H4 (cell line): ENCODE measurements at regions not wholly inside any gene's neighbourhood (a gene's known extent, or its start where the extent isn't known, plus 50 kb on each side); places are given as distances from the start of the nearest gene placed in this dataset.

Experiments used
- DNase-seq: peaks from one replicate; pipeline ENCODE4 v3.0.0-alpha.2; 2015; ENCODE audit warnings: low spot score

DNA sequence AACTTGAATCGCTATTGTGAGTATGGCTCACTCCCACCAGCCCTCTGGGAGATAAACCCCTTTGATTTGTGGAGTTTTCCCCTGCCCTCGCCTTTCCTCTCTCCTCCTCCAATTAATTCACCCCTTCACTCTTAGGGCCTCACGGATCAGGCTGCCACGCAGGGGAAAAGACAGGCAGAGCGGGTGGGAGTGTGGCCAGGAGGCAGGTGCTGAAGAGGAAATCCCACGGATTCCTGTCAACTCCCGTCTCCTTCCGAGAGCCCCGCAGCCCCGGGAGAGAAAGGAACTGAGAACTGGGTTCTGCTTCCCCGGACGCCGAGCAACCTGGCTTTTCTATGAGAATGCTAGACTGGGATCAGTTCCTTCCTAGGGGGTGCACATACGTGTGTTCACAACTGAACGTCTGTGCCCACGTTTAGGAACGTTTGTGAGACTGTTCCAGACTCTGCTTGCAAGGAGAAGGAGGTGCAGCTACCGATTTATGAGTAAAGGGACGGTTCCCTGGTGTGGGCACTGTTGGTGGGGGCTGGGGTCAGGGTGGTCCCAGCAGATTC, 314.5 kb upstream of the TLE4 start:
- DNase-seq, result no peak

DNA sequence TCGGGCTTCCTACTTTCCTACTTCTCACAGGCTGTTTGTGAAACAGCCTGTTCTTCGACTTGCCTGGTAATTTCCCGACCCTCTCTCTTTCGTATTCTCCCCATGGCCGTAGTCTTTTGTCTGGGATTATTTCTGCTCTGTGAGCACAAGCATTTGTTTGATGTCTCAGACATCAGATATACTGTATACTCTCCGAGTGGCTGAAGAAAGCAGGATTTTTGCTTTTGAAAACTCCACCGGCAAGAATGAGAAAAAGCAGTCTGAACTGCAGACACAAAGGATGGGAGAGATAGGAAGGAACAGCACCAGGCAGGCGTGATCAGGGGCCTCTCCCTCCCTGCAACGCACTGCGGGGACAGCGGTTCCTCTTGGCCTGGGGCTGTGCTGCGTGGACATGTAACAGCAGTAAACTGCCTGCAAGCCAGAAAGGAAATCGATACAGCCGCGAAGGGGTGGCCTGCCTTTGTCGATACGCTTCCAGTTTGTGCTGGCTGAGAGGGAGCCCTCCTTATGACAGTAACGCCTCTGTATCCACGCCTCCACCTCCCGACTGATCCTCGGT, 313.9 kb upstream of the TLE4 start:
- no peak for DNase-seq

DNA sequence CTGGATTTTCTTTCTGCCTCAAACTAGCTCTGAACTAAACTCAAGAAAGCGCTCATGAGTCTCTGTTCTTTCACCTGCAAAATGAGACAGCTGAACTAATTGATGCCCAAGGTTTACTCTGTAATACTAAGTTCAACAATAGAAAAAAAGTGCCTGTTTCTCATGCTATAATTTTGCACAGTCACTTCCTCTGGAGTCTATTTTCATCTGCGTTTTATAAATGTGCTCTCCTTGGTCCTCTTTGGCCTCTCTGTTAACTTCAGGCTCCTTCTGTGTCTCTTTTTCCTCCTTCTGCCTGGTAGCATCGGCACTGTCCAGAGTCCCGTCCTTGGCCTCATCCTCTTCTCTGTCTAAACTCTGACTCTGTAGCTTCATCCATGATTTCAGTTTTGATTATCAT, 311.9 kb upstream of the TLE4 start:
- no peak for DNase-seq

DNA sequence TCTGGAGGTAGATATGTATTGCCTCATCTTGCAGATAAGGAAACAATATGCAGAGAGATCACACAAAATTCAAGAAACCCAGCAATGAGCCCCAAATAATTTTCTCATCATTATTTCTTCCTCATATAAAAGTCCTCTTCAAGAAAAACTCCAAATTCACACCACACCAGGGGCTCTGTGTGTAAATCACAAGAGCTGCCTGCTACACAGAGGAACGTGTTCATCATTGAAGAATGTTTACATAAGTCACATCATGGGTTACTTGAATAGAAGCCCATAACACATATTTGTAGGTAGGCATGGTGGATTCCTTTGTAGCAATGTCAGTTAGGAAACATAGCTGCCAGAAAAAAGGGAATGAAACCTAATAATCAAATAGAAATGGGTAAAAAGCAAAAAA, 308.1 kb upstream of the TLE4 start:
- no peak for DNase-seq

DNA sequence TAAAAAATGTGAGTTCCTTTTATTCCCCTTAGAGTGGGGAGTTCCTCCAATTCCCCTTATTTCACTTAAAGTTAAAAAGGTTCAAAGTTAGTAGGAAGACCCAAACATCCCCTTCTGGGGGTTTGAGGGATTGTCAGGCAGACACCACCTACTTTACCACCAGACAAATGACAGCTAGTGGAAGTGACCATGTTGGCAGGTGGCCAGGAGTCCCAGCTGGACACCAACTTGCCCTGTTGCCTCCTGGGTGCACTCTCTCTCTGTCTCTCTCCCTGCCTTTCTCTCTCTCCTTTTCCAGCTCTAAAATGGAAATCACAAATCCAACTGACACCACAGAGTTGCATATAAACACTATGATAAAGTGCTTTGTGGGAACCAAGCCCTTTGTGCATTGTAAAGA, 307.7 kb upstream of the TLE4 start:
- DNase-seq, result peak; percentile 37

DNA sequence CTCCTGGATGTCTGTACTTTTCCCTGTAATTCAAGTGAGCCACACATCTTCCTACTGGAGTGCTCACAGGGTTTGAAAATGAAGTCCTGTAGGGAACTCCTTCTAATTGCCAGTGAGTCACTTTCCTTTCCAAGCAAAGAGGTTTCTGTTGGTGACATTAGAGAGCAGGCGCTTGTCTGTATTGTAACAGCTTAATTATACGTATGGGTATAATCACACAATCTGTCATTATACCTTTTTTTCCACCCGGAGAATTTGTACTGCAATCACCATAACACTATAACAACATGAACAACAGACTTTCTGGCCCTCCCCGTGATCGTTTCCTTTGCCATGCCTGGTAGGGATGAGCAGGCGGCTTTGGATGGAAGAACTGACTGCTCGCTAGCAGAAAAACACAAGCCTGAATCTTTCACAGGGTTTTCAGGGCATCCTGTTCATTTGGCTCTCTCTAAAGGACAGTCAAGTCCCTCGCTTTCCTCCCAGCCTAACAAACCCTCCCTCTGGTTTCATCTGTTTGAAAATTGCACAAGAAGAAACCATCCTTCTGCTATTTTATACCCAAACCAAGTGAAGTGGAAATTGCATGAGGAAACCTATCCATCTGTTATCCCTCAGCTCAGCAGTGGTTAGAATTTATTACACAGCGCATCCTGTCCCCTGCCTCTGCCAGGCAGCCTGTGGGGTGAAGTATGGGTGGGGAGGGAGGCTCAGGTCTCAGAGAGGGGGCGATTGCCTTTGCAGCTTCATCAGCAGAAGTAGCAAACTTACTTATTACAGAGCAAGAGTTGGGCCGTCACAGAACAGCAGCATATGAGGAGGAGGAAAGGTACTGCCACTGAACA, 307.0 kb upstream of the TLE4 start:
- DNase-seq, result peak; percentile 9

DNA sequence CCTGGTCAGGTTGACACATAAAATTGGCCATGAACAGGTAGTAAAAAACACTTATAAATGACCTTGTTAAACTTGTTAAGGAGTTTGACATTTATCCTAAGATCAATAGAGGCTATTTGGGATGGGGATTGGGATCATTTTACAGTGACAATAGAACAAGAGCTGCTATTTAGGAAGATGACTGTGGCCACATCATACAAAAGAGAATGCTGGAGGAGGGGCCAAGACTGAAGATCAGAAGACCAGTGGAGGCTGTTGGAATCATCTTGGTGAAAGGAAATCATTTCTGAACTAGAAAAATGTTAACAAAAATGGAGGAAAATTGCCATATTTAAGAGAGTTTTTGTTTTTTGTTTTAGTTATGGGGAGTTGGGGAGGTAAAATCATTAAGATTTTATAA, 304.8 kb upstream of the TLE4 start:
- DNase-seq, result no peak

DNA sequence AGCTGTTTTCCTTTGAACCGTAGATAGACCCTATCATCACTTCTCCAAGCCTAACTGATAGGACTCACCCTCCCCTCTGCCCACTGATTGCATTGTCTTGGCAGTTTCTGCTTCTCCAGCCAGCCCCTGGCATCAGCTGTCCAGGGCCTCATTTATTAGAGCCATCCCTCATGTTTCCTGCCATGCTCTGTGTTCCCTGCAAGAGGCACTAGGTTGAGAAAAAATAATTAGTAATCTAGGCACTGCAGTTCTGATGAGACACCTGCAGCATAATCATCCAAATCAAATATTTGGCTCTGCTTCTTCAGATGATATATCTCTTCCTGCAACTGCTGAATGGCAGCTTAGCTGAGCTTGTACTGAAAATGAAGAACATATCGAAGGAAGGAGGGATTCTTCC, 303.0 kb upstream of the TLE4 start:
- no peak for DNase-seq

DNA sequence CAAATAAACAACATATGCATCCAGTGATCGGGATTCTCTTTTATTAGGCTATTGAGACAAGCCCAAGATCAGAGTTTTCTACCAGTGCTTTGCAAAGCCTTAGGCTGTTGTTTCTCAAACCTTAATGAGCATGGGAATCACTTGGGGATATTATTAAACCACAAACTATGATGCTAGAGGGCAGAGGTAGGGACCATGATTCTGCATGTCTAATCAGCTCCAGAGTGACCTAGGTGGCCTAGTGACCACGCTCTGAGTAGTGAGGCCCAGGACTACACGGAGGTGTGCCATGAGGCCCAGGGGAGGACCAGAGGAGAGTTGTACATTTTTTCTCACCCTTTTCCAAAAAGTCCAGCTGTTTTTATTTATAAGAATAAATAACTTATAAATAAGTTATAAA, 298.5 kb upstream of the TLE4 start:
- DNase-seq, result no peak

DNA sequence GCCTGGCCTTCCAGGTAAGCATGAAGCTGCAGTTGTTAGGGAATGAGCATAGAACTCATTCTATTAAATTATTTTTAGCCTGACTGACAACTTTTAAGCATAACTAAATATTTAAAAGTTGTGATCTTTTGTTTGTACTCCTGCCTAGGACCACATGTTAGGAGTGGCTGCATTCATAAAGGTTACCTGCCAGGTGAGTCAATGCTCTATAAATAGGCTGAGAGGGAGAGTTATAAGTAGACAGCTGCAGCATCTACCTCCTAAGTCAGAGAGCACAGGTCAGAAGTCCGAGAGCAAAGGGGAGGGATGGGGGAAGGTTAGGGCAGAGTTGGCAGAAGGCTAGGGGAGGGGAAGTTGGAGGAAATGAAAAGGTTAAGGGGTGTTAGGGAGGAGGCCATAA, 292.4 kb upstream of the TLE4 start:
- DNase-seq, result no peak

DNA sequence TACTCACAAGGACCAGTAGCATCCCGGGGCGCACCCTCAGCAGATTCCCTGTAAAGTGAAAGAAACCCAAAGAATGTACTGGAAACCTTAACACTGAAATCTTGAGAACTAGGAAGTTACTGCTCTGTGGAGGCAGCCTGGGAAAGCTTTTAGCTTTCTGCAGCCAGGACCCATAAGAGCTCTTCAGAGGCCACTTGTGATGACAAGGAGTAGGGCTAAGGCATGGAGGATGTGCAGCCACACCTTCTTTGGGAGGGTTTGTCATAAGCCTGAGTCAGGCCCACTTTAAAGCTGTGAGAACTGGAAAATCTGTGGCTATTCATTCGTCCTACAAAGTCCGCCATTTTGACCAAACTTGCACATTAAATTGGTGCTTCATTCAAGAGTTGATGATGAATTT, 291.1 kb upstream of the TLE4 start:
- no peak for DNase-seq

DNA sequence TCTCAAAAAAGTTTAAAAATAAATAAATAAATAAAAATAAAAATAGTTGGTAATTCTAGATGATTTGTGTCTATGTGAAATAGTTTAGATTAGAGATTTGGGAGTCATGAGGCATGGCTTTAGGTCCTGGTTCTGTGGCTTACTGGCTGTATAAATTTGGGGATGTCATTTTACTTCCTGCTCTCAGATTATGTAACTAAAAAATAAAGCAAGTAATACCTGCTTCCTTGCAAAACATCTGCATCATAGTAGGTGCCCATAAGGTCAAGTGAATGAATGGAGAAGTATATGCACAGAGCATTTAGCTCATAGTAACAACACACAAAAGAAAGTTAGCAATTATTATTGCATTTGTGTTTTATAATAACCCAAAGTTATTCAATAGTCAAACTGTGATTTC, 287.7 kb upstream of the TLE4 start:
- no peak for DNase-seq

DNA sequence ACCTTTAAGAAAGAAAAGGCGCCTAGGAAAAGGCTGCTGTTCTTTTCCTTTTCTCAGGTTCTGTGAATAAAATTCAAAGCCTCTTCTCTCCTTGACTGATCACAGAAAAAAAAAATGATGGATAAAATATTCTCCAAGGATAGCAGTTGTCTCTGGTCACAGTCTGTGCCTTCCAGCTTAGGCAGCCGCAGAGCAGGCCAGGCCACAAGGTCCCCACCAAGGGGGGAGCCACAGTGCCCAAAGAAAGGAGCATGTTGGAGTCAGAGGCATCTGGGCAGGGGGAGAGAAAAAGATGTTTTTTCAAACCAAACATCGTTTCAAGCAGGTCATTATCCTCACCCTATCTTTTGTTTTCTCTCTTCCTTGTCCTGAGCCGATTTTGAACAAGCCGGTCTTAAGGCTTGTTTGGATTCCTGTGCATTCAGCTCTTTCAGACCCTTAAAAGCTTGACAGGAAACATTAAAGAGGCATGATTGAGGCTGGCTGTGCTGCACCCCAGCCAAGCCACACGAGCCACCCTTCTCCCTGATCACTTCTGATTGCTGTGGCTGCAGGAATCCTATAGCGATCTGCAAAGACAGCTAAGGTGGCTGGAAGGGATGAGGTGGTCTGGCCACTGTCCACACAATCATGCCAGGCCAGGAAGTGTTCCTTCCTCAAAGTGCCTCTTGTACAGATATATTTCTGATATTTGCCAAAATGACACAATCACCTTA, 284.6 kb upstream of the TLE4 start:
- no peak for DNase-seq

DNA sequence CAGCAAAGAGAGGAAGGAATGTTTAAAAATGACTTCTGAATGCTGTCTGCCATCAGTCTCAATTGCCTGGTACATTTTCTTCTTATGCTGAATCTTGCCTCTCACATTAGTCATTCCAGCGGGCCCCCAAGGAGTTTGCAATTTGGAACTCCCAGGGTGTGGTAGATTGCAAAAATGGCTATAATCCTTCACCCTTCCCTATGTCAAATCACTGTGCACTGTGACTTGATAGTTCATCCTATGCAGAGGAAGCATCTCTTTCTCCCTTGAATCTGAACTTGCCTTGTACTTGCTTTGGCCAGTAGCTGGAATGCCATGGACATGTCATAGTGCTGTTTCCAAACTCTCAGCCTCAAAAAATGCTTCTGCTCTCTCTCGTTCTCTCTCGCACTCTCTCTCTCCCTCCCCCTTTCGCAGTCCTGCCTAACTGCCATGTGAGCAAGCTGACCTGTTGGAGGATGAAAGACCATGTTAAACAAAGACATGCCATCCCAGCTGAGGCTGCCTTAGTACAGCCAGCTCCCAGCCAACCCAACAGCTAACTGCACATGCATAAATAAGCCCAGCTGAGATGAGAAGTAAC, 284.0 kb upstream of the TLE4 start:
- no peak for DNase-seq

DNA sequence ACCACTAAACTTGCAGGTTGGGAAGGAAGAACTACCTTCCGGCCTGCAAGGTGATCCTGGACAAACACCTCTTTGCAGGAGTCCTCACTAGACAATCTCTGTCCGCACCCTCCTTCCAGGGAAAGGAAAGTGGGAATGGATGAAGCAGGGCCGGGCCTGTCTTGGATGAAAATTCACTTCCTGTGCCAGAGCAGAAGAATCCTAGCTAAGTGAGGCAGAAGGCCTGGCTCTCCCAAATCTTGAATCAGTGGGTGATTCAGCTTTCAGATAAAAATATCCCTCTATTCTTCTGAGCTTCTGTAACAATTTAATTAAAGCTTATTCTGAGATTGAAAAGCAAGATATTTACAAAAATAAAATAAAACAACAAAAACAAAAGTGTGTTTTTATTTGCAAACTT, 281.9 kb upstream of the TLE4 start:
- DNase-seq, result no peak

DNA sequence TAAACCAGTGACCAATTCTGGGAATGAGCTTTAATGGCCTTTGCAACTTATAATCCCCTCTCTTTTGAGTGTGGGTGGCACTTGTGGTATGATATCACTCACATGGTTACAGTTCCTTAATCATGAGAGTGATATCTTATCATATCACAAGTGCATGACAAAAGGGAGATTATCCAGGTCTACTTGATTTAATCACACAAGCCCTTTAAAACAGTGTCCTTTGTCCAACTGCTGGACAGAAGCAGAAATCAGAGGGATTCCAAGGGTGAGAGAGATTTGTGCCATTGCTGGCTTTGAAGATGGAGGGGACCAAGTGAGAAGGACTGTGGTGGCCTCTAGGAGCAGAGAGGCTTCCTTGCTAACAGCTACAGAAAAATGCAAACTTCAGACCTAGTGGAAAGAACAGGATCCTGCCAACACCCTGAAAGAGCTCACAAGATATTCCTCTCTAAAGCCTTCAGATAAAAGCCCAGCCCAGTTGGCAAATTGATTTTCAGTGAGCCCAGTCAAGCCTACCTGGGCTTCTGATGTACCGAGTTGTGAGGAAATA, 279.0 kb upstream of the TLE4 start:
- no peak for DNase-seq

DNA sequence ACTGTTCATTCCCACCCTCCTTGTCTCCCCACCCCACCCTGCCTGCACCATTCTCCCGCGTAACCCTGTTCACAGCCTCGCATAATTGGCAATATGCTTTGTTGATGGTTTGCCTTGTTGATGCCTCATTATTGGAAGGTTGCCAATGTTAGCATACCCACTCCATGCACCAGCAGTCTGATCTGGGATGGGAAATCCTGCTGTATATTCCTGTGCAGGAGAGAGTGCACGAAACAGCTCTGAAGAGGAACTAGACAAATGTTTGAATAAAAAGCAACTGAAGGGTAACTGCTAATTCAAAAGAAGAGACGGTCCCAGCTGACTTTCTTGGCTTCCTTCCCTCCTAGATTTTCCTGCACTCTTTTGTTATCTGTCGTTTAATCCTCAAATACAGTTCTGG, 271.7 kb upstream of the TLE4 start:
- no peak for DNase-seq

DNA sequence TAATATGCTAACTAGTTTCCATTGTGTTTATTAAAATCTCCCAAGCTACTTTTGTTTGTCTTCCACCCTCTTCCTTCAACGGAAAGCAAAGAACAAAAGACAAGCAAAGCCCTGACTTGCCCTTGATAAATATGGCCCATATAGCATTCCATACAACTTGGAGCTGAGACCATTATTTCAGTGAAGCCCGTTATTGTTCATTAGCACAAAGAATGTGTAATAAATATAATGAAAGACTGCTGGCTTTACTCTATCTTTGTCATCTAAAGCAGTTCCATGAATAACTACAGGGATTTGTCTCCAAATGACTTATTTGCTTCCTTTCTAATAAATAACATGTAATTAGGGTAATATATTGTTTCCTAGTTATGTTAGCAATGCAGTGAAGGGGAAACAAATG, 270.7 kb upstream of the TLE4 start:
- no peak for DNase-seq

DNA sequence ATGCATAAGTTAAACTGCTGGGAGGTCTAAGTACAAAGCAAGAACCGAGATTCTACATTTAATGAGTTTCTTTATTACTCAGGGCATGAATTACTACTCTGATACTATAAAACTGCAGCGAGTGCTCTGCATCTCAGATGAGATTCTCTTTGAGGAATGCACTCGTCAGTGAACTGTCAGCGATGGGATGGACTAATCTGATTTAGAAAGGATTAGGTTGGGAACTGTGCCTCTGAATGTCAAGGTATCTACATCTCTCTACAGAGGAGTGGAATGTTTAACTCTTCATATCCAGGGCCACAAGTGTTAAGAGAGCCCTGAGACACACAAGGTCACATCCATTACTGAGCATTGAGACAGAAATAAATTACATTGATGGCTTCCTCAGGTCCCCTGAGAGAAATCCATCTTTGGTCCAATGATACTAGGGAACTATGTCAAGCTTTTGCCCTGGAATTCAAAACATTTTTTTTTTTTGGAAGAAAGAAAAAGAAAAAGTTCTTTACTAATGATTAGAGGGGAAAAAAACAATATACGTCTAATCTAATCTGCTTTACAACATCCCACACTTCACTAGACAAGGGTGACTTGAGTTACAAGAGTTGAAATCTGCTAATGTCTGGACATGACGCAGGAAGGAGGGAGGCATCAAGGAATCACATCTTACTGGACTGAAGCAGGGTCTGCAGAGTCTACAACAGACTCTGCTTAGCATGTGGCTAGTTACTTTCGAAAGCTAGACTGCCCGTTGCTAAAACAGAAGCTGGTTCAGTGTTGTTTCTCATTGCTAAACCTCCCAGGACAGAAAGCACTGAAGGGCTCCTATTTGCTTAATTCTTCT, 270.0 kb upstream of the TLE4 start:
- DNase-seq, result no peak

DNA sequence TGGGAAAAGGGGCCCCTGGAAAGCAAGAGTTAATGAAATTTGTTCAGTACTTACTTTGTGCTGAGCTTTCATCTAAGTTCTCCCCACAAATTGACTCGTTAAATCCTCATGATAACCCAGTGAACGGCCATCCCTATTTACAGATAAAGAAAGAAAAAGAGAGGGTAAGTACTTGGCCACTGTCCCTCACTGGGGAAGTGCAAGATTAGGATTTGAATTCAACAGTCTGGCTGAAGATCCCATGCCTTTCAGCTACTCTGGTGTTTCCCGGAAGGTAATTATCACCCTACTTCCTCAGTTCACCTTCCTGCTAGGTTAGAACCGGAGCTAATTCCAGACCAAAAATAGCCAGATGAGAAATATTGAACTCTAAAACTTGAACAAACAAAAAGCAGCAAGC, 269.2 kb upstream of the TLE4 start:
- no peak for DNase-seq

DNA sequence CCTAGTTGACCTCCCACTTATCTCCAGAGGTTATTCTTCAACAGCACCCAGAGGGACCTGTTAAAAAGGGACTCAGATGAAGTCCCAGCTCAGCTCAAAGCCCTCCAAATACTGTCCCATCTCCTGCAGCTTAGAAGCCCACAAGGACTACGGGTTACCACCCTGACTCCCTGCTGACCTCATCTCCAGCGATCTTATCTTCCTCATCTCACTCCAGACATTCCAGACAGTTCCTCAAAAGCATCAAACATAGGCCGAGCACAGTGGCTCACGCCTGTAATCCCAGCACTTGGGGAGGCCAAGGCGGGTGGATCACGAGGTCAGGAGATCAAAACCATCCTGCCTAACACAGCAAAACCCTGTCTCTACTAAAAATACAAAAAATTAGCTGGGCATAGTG, 263.8 kb upstream of the TLE4 start:
- DNase-seq, result no peak
